ENCODE measurements at regions not wholly inside any gene's neighbourhood (a gene's known extent, or its start where the extent isn't known, plus 50 kb on each side); places are given as distances from the start of the nearest gene placed in this dataset.

DNA sequence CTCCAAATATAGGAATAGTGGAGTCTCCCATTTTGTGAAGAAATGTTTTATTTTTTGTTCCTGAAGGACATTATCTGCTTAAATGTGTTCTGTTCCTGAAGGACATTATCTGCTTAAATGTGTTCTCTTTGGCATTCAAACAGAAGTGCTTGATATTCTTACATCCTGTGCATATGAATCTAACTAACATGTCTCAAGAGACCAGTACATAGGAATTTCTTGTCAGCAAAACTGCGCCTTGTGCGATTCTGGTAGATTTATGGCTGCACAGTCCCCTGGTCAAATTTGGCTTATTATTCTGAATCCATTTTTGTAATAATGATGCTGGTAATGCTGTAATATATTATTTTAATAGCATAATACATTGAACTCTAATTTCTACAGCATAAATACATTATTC lies 722.4 kb downstream of the NOVA1 start:
- TF ChIP-seq, protein P1, sequence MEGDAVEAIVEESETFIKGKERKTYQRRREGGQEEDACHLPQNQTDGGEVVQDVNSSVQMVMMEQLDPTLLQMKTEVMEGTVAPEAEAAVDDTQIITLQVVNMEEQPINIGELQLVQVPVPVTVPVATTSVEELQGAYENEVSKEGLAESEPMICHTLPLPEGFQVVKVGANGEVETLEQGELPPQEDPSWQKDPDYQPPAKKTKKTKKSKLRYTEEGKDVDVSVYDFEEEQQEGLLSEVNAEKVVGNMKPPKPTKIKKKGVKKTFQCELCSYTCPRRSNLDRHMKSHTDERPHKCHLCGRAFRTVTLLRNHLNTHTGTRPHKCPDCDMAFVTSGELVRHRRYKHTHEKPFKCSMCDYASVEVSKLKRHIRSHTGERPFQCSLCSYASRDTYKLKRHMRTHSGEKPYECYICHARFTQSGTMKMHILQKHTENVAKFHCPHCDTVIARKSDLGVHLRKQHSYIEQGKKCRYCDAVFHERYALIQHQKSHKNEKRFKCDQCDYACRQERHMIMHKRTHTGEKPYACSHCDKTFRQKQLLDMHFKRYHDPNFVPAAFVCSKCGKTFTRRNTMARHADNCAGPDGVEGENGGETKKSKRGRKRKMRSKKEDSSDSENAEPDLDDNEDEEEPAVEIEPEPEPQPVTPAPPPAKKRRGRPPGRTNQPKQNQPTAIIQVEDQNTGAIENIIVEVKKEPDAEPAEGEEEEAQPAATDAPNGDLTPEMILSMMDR (IDR thresholded peaks at IDR 0.05) = no peak
- TF ChIP-seq POLR2A (IDR thresholded peaks at IDR 0.05) = no peak
